Heart right ventricle (tissue), 16 donors: ENCODE measurements at regions not wholly inside any gene's neighbourhood (a gene's known extent, or its start where the extent isn't known, plus 50 kb on each side); places are given as distances from the start of the nearest gene placed in this dataset.

ENCODE experiments used
- ATAC-seq, 8 donors: fragments of 200-7000 bp; cut with Tn5 transposase; one replicate each; pipeline ENCODE4 v1.9.1; 2020; ENCODE audit warnings: mild to moderate bottlenecking in 8 of 8, moderate library complexity in 8 of 8, moderate number of reproducible peaks in 1 of 8
- DNase-seq, 2 donors: peaks; one replicate each; pipeline ENCODE4 v3.0.0-alpha.2; 2020
- H3K27ac ChIP-seq, 10 donors: fragments of 200-600 bp; sonication (generic) in 2 of 10; one replicate each; pipeline versions ENCODE4 v1.5.0 to v1.8.0; 2020 to 2022; ENCODE audit warnings: mild to moderate bottlenecking in 3 of 10
- H3K27me3 ChIP-seq, 7 donors: fragments of 200-600 bp; one replicate each; pipeline ENCODE4 v1.8.0; 2021 to 2022; ENCODE audit warnings: mild to moderate bottlenecking in 2 of 7
- H3K36me3 ChIP-seq, 9 donors: fragments of 200-600 bp; sonication (generic) in 1 of 9; one replicate each; pipeline versions ENCODE4 v1.5.0 to v1.8.0; 2020 to 2022; ENCODE audit warnings: mild to moderate bottlenecking in 2 of 9
- H3K4me1 ChIP-seq, 9 donors: fragments of 200-600 bp; sonication (generic) in 1 of 9; one replicate each; pipeline versions ENCODE4 v1.5.0 to v1.8.0; 2020 to 2022; ENCODE audit warnings: mild to moderate bottlenecking in 4 of 9
- H3K4me3 ChIP-seq, 10 donors: fragments of 200-600 bp; sonication (generic) in 2 of 10; one replicate each; pipeline versions ENCODE4 v1.5.0 to v1.8.0; 2020 to 2022; ENCODE audit warnings: mild to moderate bottlenecking in 7 of 10, moderate library complexity in 2 of 10
- H3K9me3 ChIP-seq, 11 donors: fragments of 200-600 bp in 10 of 11; sonication (generic) in 2 of 11; one replicate each; pipeline versions ENCODE4 v1.5.0 to v1.8.0; 2013 to 2022; ENCODE audit warnings: mild to moderate bottlenecking in 2 of 11, control low read depth in 1 of 11, moderate library complexity in 1 of 11
- WGBS, 2 donors: extraction: QIAGEN DNeasy Blood & Tissue Kit; methylation state at CpG; one replicate each; pipeline ENCODE4 v1.1.7; 2013; ENCODE audit warnings: inconsistent platforms in 1 of 2; 5-methylcytosine and 5-hydroxymethylcytosine counted together
- intact Hi-C, 10 donors: fragments of 100-400 bp; cut with DNase I; formaldehyde crosslinking; loops; one replicate each; pipeline versions ENCODE4 v1.11.1 to v1.14.2; 2022
- TF ChIP-seq, protein P1 (sequence below), 9 donors: fragments of 200-600 bp; sonication (generic) in 2 of 9; IDR thresholded peaks; one replicate each; pipeline versions ENCODE4 v1.5.0 to v1.8.0; 2021 to 2022; ENCODE audit warnings: antibody characterized with exemption in 9 of 9, mild to moderate bottlenecking in 5 of 9, moderate library complexity in 1 of 9
- donor health status: Arrhythmogenic right ventricular cardiomyopathy.
- donor health status: ischemic (EF 13 %, LVEDD 7.1; RV severe dilation, severe dysfunction).
- donor health status: healthy with polysubstance abuse.
- donor health status: DM: no; HTN: yes; CAD: no.
- donor health status: DM: no; HTN: no; CAD: no.
- donor health status: ischemic (EF 25% LVEDD 6.9; RV normal size, moderate dysfunction).
- donor health status: ischemic (EF 25% LVEDD 5.7; RV mildly dilated, moderate dysfunction).
- donor health status: healthy.
- donor health status: DM: yes; HTN: yes; CAD: no.
- donor health status: Ischemic cardiomyopathy.
- donor health status: ischemic (EF 35%, LVEDD 5.7; RV mildly dilated, moderate dysfunction).
- donor health status: nonischemic (EF 11% LVEDD 7.7; RV severe dilation, severe dysfunction).
- donor health status: DM: yes; HTN: yes; CAD: no.
- donor health status: PGD.
- donor health status: ischemic (EF 29% LVEDD 5.4; RV normal size, mild dysfunction).
- donor health status: nonischemic (EF 23%, LVEDD 6.1; RV moderate dilation, normal function).

DNA sequence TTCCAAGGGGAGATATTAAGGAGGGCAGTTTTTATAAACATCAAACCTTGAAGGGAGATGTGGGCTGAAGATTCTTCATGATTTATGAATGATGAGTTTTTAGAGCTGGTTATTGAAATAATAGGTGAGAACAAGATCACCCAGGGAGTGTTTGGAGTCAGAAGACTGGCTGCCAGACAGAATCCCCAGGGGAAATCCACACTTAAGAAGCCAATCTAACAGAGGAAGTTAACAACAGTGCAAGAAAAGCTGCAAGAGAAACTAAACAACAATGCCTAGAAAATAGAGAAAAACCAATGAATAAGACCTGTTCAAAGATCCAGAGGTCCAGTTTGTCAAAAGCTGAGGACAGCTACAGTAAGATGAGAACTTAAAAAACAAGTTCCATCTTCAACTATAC is 167.9 kb upstream of the MAN1A1 start:
- no peaks in the 10 kb centered on the region for H3K9me3 ChIP-seq
- DNase-seq (no peak), ATAC-seq (no peak)
- TF ChIP-seq, protein P1, sequence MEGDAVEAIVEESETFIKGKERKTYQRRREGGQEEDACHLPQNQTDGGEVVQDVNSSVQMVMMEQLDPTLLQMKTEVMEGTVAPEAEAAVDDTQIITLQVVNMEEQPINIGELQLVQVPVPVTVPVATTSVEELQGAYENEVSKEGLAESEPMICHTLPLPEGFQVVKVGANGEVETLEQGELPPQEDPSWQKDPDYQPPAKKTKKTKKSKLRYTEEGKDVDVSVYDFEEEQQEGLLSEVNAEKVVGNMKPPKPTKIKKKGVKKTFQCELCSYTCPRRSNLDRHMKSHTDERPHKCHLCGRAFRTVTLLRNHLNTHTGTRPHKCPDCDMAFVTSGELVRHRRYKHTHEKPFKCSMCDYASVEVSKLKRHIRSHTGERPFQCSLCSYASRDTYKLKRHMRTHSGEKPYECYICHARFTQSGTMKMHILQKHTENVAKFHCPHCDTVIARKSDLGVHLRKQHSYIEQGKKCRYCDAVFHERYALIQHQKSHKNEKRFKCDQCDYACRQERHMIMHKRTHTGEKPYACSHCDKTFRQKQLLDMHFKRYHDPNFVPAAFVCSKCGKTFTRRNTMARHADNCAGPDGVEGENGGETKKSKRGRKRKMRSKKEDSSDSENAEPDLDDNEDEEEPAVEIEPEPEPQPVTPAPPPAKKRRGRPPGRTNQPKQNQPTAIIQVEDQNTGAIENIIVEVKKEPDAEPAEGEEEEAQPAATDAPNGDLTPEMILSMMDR (IDR thresholded peaks at IDR 0.05), result no peak
- H3K36me3 ChIP-seq, result no peaks in the 10 kb centered on the region
- intact Hi-C loops, result no loop called here
- no peak overlapping the region for H3K27ac ChIP-seq
- no peak overlapping the region for H3K4me3 ChIP-seq
- H3K4me1 ChIP-seq, result peaks cover 0 to 3% (median 0%) of the 10 kb centered on the region in 9 donors
- H3K27me3 ChIP-seq, result no peaks in the 10 kb centered on the region

DNA sequence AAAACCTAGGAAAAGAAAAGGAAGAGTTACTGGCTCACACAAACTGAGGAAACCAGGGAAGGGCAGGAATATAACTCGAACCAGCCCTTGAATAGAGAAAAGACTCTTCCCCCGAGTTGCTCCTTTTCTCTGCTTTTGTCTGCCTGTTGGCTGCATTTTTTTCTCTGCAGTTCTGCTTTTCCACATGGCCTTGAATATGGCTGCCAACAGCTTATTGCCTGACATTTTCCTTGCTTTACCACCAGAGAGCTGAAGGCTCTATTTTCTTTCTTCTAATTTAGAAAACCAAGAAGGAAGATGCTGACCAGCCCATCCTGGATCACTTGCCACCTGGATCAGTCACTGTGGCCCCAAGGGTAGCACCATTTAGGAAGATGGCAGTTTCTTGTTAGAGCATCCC is 164.8 kb upstream of the MAN1A1 start:
- intact Hi-C loops, result no loop called here
- Histone ChIP-seq H3K36me3 (no peaks in the 10 kb centered on the region), H3K27me3 (no peaks in the 10 kb centered on the region), H3K27ac (no peak overlapping the region), H3K4me3 (no peak overlapping the region), H3K9me3 (no peaks in the 10 kb centered on the region), H3K4me1 (no peaks in the 10 kb centered on the region)
- TF ChIP-seq, protein P1 (IDR thresholded peaks at IDR 0.05), result no peak
- 61 to 62% methylated on average over 2 of the region's 2 CpGs for WGBS, 2 donors
- DNase-seq (no peak), ATAC-seq (no peak)

DNA sequence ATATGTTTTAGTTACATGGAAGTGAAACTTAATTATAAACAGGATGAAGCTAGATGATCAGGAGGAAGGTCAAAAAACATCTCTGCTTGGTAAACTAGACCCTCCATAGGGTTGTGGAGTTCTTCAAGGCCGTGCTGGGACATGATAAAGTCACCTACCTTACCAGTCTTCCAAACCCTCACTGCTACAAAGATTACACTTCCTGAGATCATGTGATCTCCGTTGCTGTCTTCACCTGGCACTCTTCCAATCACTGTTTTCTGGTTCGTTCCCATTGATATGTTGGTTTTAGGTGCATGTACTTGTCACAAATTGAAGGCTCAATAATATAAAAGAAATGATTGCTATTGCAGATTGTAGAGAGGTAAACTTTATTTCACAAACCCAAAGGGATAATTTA is 161.5 kb upstream of the MAN1A1 start:
- H3K36me3 ChIP-seq, result no peaks in the 10 kb centered on the region
- no peak overlapping the region for H3K27ac ChIP-seq
- no peak overlapping the region for H3K4me3 ChIP-seq
- H3K9me3 ChIP-seq, result no peaks in the 10 kb centered on the region
- intact Hi-C loops, result no loop called here
- H3K4me1 ChIP-seq, result no peaks in the 10 kb centered on the region
- DNase-seq (no peak), ATAC-seq (no peak)
- H3K27me3 ChIP-seq, result no peaks in the 10 kb centered on the region
- TF ChIP-seq, protein P1 (IDR thresholded peaks at IDR 0.05), result no peak
- 52 to 64% methylated on average over 3 of the region's 3 CpGs for WGBS, 2 donors

DNA sequence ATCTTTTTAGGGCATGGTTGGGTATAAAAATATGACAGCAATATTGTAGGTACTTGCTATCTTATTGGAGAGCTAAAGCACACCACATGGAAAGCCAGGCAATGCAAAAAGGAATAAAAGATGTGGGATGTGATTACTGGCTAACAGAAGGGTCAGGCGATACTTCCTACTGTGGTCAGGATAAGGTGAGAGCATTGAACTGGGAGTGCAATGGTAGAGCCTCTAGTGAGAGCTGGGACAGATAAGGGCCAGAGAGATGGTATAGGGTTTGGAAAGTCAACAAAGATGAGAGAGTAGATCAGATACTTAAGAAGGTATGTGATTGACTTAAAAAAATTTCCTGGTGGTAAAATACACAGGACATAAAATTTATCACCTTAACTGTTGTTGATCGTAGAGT is 160.7 kb upstream of the MAN1A1 start:
- no peaks in the 10 kb centered on the region for H3K36me3 ChIP-seq
- WGBS, 2 donors, result 92 to 94% methylated on average over 2 of the region's 2 CpGs
- H3K4me3 ChIP-seq, result no peak overlapping the region
- no peak overlapping the region for H3K27ac ChIP-seq
- TF ChIP-seq, protein P1 (IDR thresholded peaks at IDR 0.05), result no peak
- intact Hi-C loops, result no loop called here
- DNase-seq (no peak), ATAC-seq (no peak)
- H3K4me1 ChIP-seq, result no peaks in the 10 kb centered on the region
- H3K9me3 ChIP-seq, result no peaks in the 10 kb centered on the region
- H3K27me3 ChIP-seq, result no peaks in the 10 kb centered on the region
